ENCODE measurements at regions not wholly inside any gene's neighbourhood (a gene's known extent, or its start where the extent isn't known, plus 50 kb on each side); places are given as distances from the start of the nearest gene placed in this dataset.

- H3K4me3 ChIP-seq (ENCODE audit: control insufficient read depth in 1 of 7, extremely low read depth in 1 of 7, insufficient read depth in 4 of 7, low read depth in 2 of 7, low read length in 6 of 7), result no peak overlapping the region
- H3K4me1 ChIP-seq (ENCODE audit: control extremely low read depth in 1 of 4, control insufficient read depth in 4 of 4, insufficient read depth in 4 of 4, low read length in 3 of 4), result peaks cover 0 to 3% (median 0%) of the 10 kb centered on the region in 4 experiments
- no peaks in the 10 kb centered on the region for H3K27me3 ChIP-seq (replicated peaks in 2 of 5; ENCODE audit: control insufficient read depth in 4 of 5, insufficient read depth in 5 of 5, low read length in 4 of 5)
- WGBS (ENCODE audit: insufficient coverage), result 82% methylated on average over 2 of the region's 4 CpGs
- no peak overlapping the region for H3K27ac ChIP-seq (ENCODE audit: insufficient read depth in 1 of 2, low read depth in 1 of 2, low read length in 2 of 2, poor library complexity in 1 of 2, severe bottlenecking in 2 of 2)
- no peaks in the 10 kb centered on the region for H3K36me3 ChIP-seq (ENCODE audit: control insufficient read depth in 4 of 4, insufficient read depth in 4 of 4, low read length in 3 of 4)
- H3K9me3 ChIP-seq (ENCODE audit: control extremely low read depth in 1 of 5, control insufficient read depth in 4 of 5, insufficient read depth in 2 of 5, low read depth in 1 of 5, low read length in 4 of 5), result peaks cover 0 to 2% (median under 1%) of the 10 kb centered on the region in 5 experiments
- POLR2A ChIA-PET, result no interaction called here
- CTCF ChIA-PET, result no interaction called here
- DNase-seq, result no peak
Measured at GRCh38 chr3:94413336-94414108, 350.7 kb downstream of the NSUN3 start.

- H3K36me3 ChIP-seq (ENCODE audit: control insufficient read depth in 4 of 4, insufficient read depth in 4 of 4, low read length in 3 of 4), result no peaks in the 10 kb centered on the region
- H3K27me3 ChIP-seq (replicated peaks in 2 of 5; ENCODE audit: control insufficient read depth in 4 of 5, insufficient read depth in 5 of 5, low read length in 4 of 5), result no peaks in the 10 kb centered on the region
- H3K27ac ChIP-seq (ENCODE audit: insufficient read depth in 1 of 2, low read depth in 1 of 2, low read length in 2 of 2, poor library complexity in 1 of 2, severe bottlenecking in 2 of 2), result no peak overlapping the region
- H3K4me3 ChIP-seq (ENCODE audit: control insufficient read depth in 1 of 7, extremely low read depth in 1 of 7, insufficient read depth in 4 of 7, low read depth in 2 of 7, low read length in 6 of 7), result no peak overlapping the region
- ChIA-PET POLR2A (no interaction called here), CTCF (no interaction called here)
- DNase-seq, result no peak
- no CpG with 5 or more reads among the region's 2 CpGs for WGBS (ENCODE audit: insufficient coverage)
- H3K4me1 ChIP-seq (ENCODE audit: control extremely low read depth in 1 of 4, control insufficient read depth in 4 of 4, insufficient read depth in 4 of 4, low read length in 3 of 4), result peaks cover 0 to 3% (median 0%) of the 10 kb centered on the region in 4 experiments
- peaks cover 0 to 3% (median 2%) of the 10 kb centered on the region in 5 experiments for H3K9me3 ChIP-seq (ENCODE audit: control extremely low read depth in 1 of 5, control insufficient read depth in 4 of 5, insufficient read depth in 2 of 5, low read depth in 1 of 5, low read length in 4 of 5)
Measured at GRCh38 chr3:94414418-94414817, 351.6 kb downstream of the NSUN3 start.

GRCh38 chr3:94416768-94417167 is 353.9 kb downstream of the NSUN3 start:
- Histone ChIP-seq H3K9me3 (ENCODE audit: control extremely low read depth in 1 of 5, control insufficient read depth in 4 of 5, insufficient read depth in 2 of 5, low read depth in 1 of 5, low read length in 4 of 5) (peaks cover 0 to 3% (median 2%) of the 10 kb centered on the region in 5 experiments), H3K4me3 (ENCODE audit: control insufficient read depth in 1 of 7, extremely low read depth in 1 of 7, insufficient read depth in 4 of 7, low read depth in 2 of 7, low read length in 6 of 7) (no peak overlapping the region), H3K36me3 (ENCODE audit: control insufficient read depth in 4 of 4, insufficient read depth in 4 of 4, low read length in 3 of 4) (no peaks in the 10 kb centered on the region), H3K27me3 (replicated peaks in 2 of 5; ENCODE audit: control insufficient read depth in 4 of 5, insufficient read depth in 5 of 5, low read length in 4 of 5) (no peaks in the 10 kb centered on the region), H3K4me1 (ENCODE audit: control extremely low read depth in 1 of 4, control insufficient read depth in 4 of 4, insufficient read depth in 4 of 4, low read length in 3 of 4) (peaks cover 0 to 3% (median 0%) of the 10 kb centered on the region in 4 experiments), H3K27ac (ENCODE audit: insufficient read depth in 1 of 2, low read depth in 1 of 2, low read length in 2 of 2, poor library complexity in 1 of 2, severe bottlenecking in 2 of 2) (no peak overlapping the region)
- 100% methylated on average over 1 of the region's 4 CpGs for WGBS (ENCODE audit: insufficient coverage)
- DNase-seq, result no peak
- ChIA-PET POLR2A (no interaction called here), CTCF (no interaction called here)

- Histone ChIP-seq H3K36me3 (ENCODE audit: control insufficient read depth in 4 of 4, insufficient read depth in 4 of 4, low read length in 3 of 4) (no peaks in the 10 kb centered on the region), H3K9me3 (ENCODE audit: control extremely low read depth in 1 of 5, control insufficient read depth in 4 of 5, insufficient read depth in 2 of 5, low read depth in 1 of 5, low read length in 4 of 5) (peaks cover 0 to 3% (median 2%) of the 10 kb centered on the region in 5 experiments), H3K4me1 (ENCODE audit: control extremely low read depth in 1 of 4, control insufficient read depth in 4 of 4, insufficient read depth in 4 of 4, low read length in 3 of 4) (peaks cover 0 to 3% (median 0%) of the 10 kb centered on the region in 4 experiments), H3K4me3 (ENCODE audit: control insufficient read depth in 1 of 7, extremely low read depth in 1 of 7, insufficient read depth in 4 of 7, low read depth in 2 of 7, low read length in 6 of 7) (no peak overlapping the region), H3K27ac (ENCODE audit: insufficient read depth in 1 of 2, low read depth in 1 of 2, low read length in 2 of 2, poor library complexity in 1 of 2, severe bottlenecking in 2 of 2) (no peak overlapping the region), H3K27me3 (replicated peaks in 2 of 5; ENCODE audit: control insufficient read depth in 4 of 5, insufficient read depth in 5 of 5, low read length in 4 of 5) (no peaks in the 10 kb centered on the region)
- ChIA-PET CTCF (no interaction called here), POLR2A (no interaction called here)
- WGBS (ENCODE audit: insufficient coverage), result 97% methylated on average over 6 of the region's 6 CpGs
- no peak for DNase-seq
Measured at GRCh38 chr3:94417963-94418455, 355.1 kb downstream of the NSUN3 start.

- Histone ChIP-seq H3K36me3 (ENCODE audit: control insufficient read depth in 4 of 4, insufficient read depth in 4 of 4, low read length in 3 of 4) (no peaks in the 10 kb centered on the region), H3K27ac (ENCODE audit: insufficient read depth in 1 of 2, low read depth in 1 of 2, low read length in 2 of 2, poor library complexity in 1 of 2, severe bottlenecking in 2 of 2) (no peak overlapping the region), H3K27me3 (replicated peaks in 2 of 5; ENCODE audit: control insufficient read depth in 4 of 5, insufficient read depth in 5 of 5, low read length in 4 of 5) (no peaks in the 10 kb centered on the region), H3K4me3 (ENCODE audit: control insufficient read depth in 1 of 7, extremely low read depth in 1 of 7, insufficient read depth in 4 of 7, low read depth in 2 of 7, low read length in 6 of 7) (no peak overlapping the region), H3K9me3 (ENCODE audit: control extremely low read depth in 1 of 5, control insufficient read depth in 4 of 5, insufficient read depth in 2 of 5, low read depth in 1 of 5, low read length in 4 of 5) (peaks cover 0 to 4% (median 2%) of the 10 kb centered on the region in 5 experiments), H3K4me1 (ENCODE audit: control extremely low read depth in 1 of 4, control insufficient read depth in 4 of 4, insufficient read depth in 4 of 4, low read length in 3 of 4) (no peaks in the 10 kb centered on the region)
- no peak for DNase-seq
- 100% methylated on average over 1 of the region's 1 CpG for WGBS (ENCODE audit: insufficient coverage)
- ChIA-PET POLR2A (no interaction called here), CTCF (no interaction called here)
Measured at GRCh38 chr3:94420931-94421330, 358.1 kb downstream of the NSUN3 start.

GRCh38 chr3:94423578-94423977 is 360.7 kb downstream of the NSUN3 start:
- peaks cover 0 to 6% (median 2%) of the 10 kb centered on the region in 5 experiments for H3K9me3 ChIP-seq (ENCODE audit: control extremely low read depth in 1 of 5, control insufficient read depth in 4 of 5, insufficient read depth in 2 of 5, low read depth in 1 of 5, low read length in 4 of 5)
- no peaks in the 10 kb centered on the region for H3K36me3 ChIP-seq (ENCODE audit: control insufficient read depth in 4 of 4, insufficient read depth in 4 of 4, low read length in 3 of 4)
- peak in 1 of 3 donors; percentile 3 for DNase-seq
- ChIA-PET POLR2A (no interaction called here), CTCF (no interaction called here)
- no peaks in the 10 kb centered on the region for H3K4me1 ChIP-seq (ENCODE audit: control extremely low read depth in 1 of 4, control insufficient read depth in 4 of 4, insufficient read depth in 4 of 4, low read length in 3 of 4)
- H3K27ac ChIP-seq (ENCODE audit: insufficient read depth in 1 of 2, low read depth in 1 of 2, low read length in 2 of 2, poor library complexity in 1 of 2, severe bottlenecking in 2 of 2), result no peak overlapping the region
- H3K27me3 ChIP-seq (replicated peaks in 2 of 5; ENCODE audit: control insufficient read depth in 4 of 5, insufficient read depth in 5 of 5, low read length in 4 of 5), result no peaks in the 10 kb centered on the region
- H3K4me3 ChIP-seq (ENCODE audit: control insufficient read depth in 1 of 7, extremely low read depth in 1 of 7, insufficient read depth in 4 of 7, low read depth in 2 of 7, low read length in 6 of 7), result no peak overlapping the region

GRCh38 chr3:94429517-94429916 is 366.7 kb downstream of the NSUN3 start:
- H3K9me3 ChIP-seq (ENCODE audit: control extremely low read depth in 1 of 5, control insufficient read depth in 4 of 5, insufficient read depth in 2 of 5, low read depth in 1 of 5, low read length in 4 of 5), result peaks cover 0 to 5% (median 0%) of the 10 kb centered on the region in 5 experiments
- ChIA-PET POLR2A (no interaction called here), CTCF (no interaction called here)
- no peaks in the 10 kb centered on the region for H3K27me3 ChIP-seq (replicated peaks in 2 of 5; ENCODE audit: control insufficient read depth in 4 of 5, insufficient read depth in 5 of 5, low read length in 4 of 5)
- no peaks in the 10 kb centered on the region for H3K4me1 ChIP-seq (ENCODE audit: control extremely low read depth in 1 of 4, control insufficient read depth in 4 of 4, insufficient read depth in 4 of 4, low read length in 3 of 4)
- no peak for DNase-seq
- no peaks in the 10 kb centered on the region for H3K36me3 ChIP-seq (ENCODE audit: control insufficient read depth in 4 of 4, insufficient read depth in 4 of 4, low read length in 3 of 4)
- H3K27ac ChIP-seq (ENCODE audit: insufficient read depth in 1 of 2, low read depth in 1 of 2, low read length in 2 of 2, poor library complexity in 1 of 2, severe bottlenecking in 2 of 2), result no peak overlapping the region
- no peak overlapping the region for H3K4me3 ChIP-seq (ENCODE audit: control insufficient read depth in 1 of 7, extremely low read depth in 1 of 7, insufficient read depth in 4 of 7, low read depth in 2 of 7, low read length in 6 of 7)
